H9 (cell line): ENCODE measurements at regions not wholly inside any gene's neighbourhood (a gene's known extent, or its start where the extent isn't known, plus 50 kb on each side); places are given as distances from the start of the nearest gene placed in this dataset.

ENCODE experiments used
- DNase-seq: peaks from one replicate; pipeline ENCODE4 v3.0.0-alpha.2; 2017
- H2AFZ ChIP-seq: one replicate; pipeline ENCODE4 v1.6.1; 2013; ENCODE audit warnings: mild to moderate bottlenecking, low read length, control low read depth, moderate library complexity
- H2AK5ac ChIP-seq: 2 replicates; pipeline ENCODE4 v1.6.1; 2013; ENCODE audit warnings: low read length, control low read depth, mixed read lengths; ENCODE audit not compliant: insufficient read length
- H2BK120ac ChIP-seq: one replicate; pipeline ENCODE4 v1.6.1; 2013; ENCODE audit warnings: low read depth, mild to moderate bottlenecking, low read length, control low read depth, inconsistent platforms; ENCODE audit not compliant: poor library complexity, severe bottlenecking
- H2BK12ac ChIP-seq: 2 replicates; pipeline ENCODE4 v1.6.1; 2013; ENCODE audit warnings: low read length, control low read depth, mixed read lengths, low read depth; ENCODE audit not compliant: insufficient read length
- H2BK15ac ChIP-seq: 2 replicates; pipeline ENCODE4 v1.6.1; 2013; ENCODE audit warnings: low read depth, low read length, control low read depth
- H2BK20ac ChIP-seq: one replicate; pipeline ENCODE4 v1.6.1; 2013; ENCODE audit warnings: low read depth, mild to moderate bottlenecking, low read length, control low read depth, inconsistent platforms; ENCODE audit not compliant: poor library complexity, severe bottlenecking
- H2BK5ac ChIP-seq: 2 replicates; pipeline ENCODE4 v1.6.1; 2013; ENCODE audit warnings: low read length, control low read depth, mixed read lengths; ENCODE audit not compliant: insufficient read length
- H3K14ac ChIP-seq: 2 replicates; pipeline ENCODE4 v1.6.1; 2013; ENCODE audit warnings: low read length, control low read depth; ENCODE audit not compliant: insufficient read depth
- H3K18ac ChIP-seq: 2 replicates; pipeline ENCODE4 v1.6.1; 2013; ENCODE audit warnings: low read depth, mild to moderate bottlenecking, mixed read lengths, low read length, control low read depth; ENCODE audit not compliant: insufficient read length
- H3K23ac ChIP-seq: 2 replicates; pipeline ENCODE4 v1.6.1; 2013; ENCODE audit warnings: low read length, control low read depth, mixed read lengths, low read depth; ENCODE audit not compliant: insufficient read length
- H3K23me2 ChIP-seq: 2 replicates; pipeline ENCODE4 v1.6.1; 2013; ENCODE audit warnings: low read depth, mild to moderate bottlenecking, mixed read lengths, low read length, control low read depth; ENCODE audit not compliant: insufficient read length, poor library complexity, severe bottlenecking
- H3K27ac ChIP-seq: 2 replicates; pipeline ENCODE4 v1.5.1; 2013; ENCODE audit warnings: low read length, control low read depth, mixed read lengths, low read depth; ENCODE audit not compliant: insufficient read length
- H3K27me3 ChIP-seq: 2 replicates; pipeline ENCODE4 v1.6.1; 2013; ENCODE audit warnings: low read length, control low read depth, inconsistent platforms; ENCODE audit not compliant: insufficient read depth
- H3K4ac ChIP-seq: 2 replicates; pipeline ENCODE4 v1.6.1; 2013; ENCODE audit warnings: low read depth, mild to moderate bottlenecking, control low read depth, inconsistent platforms, low read length, moderate library complexity
- H3K4me1 ChIP-seq: 2 replicates; pipeline ENCODE4 v1.6.1; 2013; ENCODE audit warnings: low read length, control low read depth, inconsistent platforms; ENCODE audit not compliant: insufficient read depth
- H3K4me2 ChIP-seq: 2 replicates; pipeline ENCODE4 v1.6.1; 2013; ENCODE audit warnings: low read length, control low read depth, mixed read lengths; ENCODE audit not compliant: insufficient read length, insufficient read depth
- H3K56ac ChIP-seq: 2 replicates; pipeline ENCODE4 v1.6.1; 2013; ENCODE audit warnings: low read depth, mild to moderate bottlenecking, mixed read lengths, low read length, control low read depth; ENCODE audit not compliant: insufficient read length
- H3K79me1 ChIP-seq: 2 replicates; pipeline ENCODE4 v1.6.1; 2013; ENCODE audit warnings: low read depth, mild to moderate bottlenecking, moderate library complexity, low read length, control low read depth, inconsistent platforms; ENCODE audit not compliant: insufficient read depth, poor library complexity, severe bottlenecking
- H3K79me2 ChIP-seq: 2 replicates; pipeline ENCODE4 v1.6.1; 2013; ENCODE audit warnings: low read length, control low read depth, inconsistent platforms; ENCODE audit not compliant: insufficient read depth
- H3K9ac ChIP-seq: 2 replicates; pipeline ENCODE4 v1.6.1; 2013; ENCODE audit warnings: low read length, control low read depth, mixed read lengths; ENCODE audit not compliant: insufficient read length; ENCODE audit errors: extremely low read depth
- H3K9me3 ChIP-seq: one replicate; pipeline ENCODE4 v1.6.1; 2013; ENCODE audit warnings: low read depth, low read length, inconsistent platforms; ENCODE audit not compliant: control insufficient read depth
- H3T11ph ChIP-seq: one replicate; pipeline ENCODE4 v1.6.1; 2013; ENCODE audit warnings: mild to moderate bottlenecking, low read length, control low read depth, inconsistent platforms
- H4K20me1 ChIP-seq: one replicate; pipeline ENCODE4 v1.6.1; 2013; ENCODE audit not compliant: control insufficient read depth, insufficient read length, insufficient read depth
- H4K5ac ChIP-seq: 2 replicates; pipeline ENCODE4 v1.6.1; 2013; ENCODE audit warnings: low read depth, mild to moderate bottlenecking, mixed read lengths, low read length, control low read depth; ENCODE audit not compliant: insufficient read length
- H4K8ac ChIP-seq: replicated peaks from 2 replicates; pipeline ENCODE4 v1.6.1; 2013; ENCODE audit warnings: low read length, control low read depth, mixed read lengths, low read depth; ENCODE audit not compliant: insufficient read length
- H4K91ac ChIP-seq: 2 replicates; pipeline ENCODE4 v1.6.1; 2013; ENCODE audit warnings: low read depth, mild to moderate bottlenecking, moderate library complexity, mixed read lengths, low read length, control low read depth; ENCODE audit not compliant: insufficient read length
- H3K27ac Mint-ChIP-seq, 3 experiments: 2 replicates in 2 of 3; 3 replicates in 1 of 3; pipeline ENCODE4 v1.8.0; 2020 to 2021; ENCODE audit warnings: mixed read lengths in 3 of 3, mild to moderate bottlenecking in 1 of 3, moderate library complexity in 1 of 3
- H3K27me3 Mint-ChIP-seq: 2 replicates; pipeline ENCODE4 v1.8.0; 2021; ENCODE audit warnings: low read depth, mild to moderate bottlenecking, moderate library complexity, mixed read lengths
- H3K36me3 Mint-ChIP-seq, 3 experiments: 2 replicates in 2 of 3; 3 replicates in 1 of 3; pipeline ENCODE4 v1.8.0; 2020 to 2021; ENCODE audit warnings: low read depth in 3 of 3, mixed read lengths in 3 of 3; ENCODE audit not compliant: insufficient read depth in 1 of 3
- H3K4me1 Mint-ChIP-seq, 2 experiments: 2 replicates each; pipeline ENCODE4 v1.8.0; 2020; ENCODE audit warnings: mixed read lengths in 2 of 2
- H3K4me3 Mint-ChIP-seq, 2 experiments: 2 replicates in 1 of 2; 3 replicates in 1 of 2; pipeline ENCODE4 v1.8.0; 2020 to 2021; ENCODE audit warnings: mild to moderate bottlenecking in 2 of 2, mixed read lengths in 2 of 2, moderate library complexity in 1 of 2
- H3K9me3 Mint-ChIP-seq, 2 experiments: 2 replicates in 1 of 2; 3 replicates in 1 of 2; pipeline ENCODE4 v1.8.0; 2020; ENCODE audit warnings: mild to moderate bottlenecking in 2 of 2, mixed read lengths in 2 of 2, moderate library complexity in 1 of 2
- CTCF ChIP-seq: fragments of 200-600 bp; sonication (generic); conservative IDR thresholded peaks from 3 replicates; pipeline ENCODE4 v1.8.0; 2021; ENCODE audit warnings: antibody characterized with exemption, mild to moderate bottlenecking
- WGBS: extraction: QIAGEN DNeasy Blood & Tissue Kit; methylation state at CpG from one replicate; pipeline ENCODE4 v1.1.7; 2013; ENCODE audit warnings: missing lambda C conversion rate, low lambda C conversion rate, mixed read lengths; ENCODE audit not compliant: insufficient read length; ENCODE audit errors: extremely low coverage; 5-methylcytosine and 5-hydroxymethylcytosine counted together

- Histone ChIP-seq H3K27ac (no peak overlapping the region), H3K9ac (no peak overlapping the region), H4K20me1 (no peaks in the 10 kb centered on the region), H3K9me3 (no peaks in the 10 kb centered on the region), H2AK5ac (no peak overlapping the region), H3K56ac (no peak overlapping the region), H2BK15ac (no peak overlapping the region), H3K27me3 (no peaks in the 10 kb centered on the region), H3K79me2 (no peaks in the 10 kb centered on the region), H4K91ac (no peak overlapping the region), H2BK12ac (no peak overlapping the region), H3K23ac (no peak overlapping the region), H3K4ac (no peak overlapping the region), H3T11ph (no peak overlapping the region), H2BK120ac (no peak overlapping the region), H2BK5ac (no peak overlapping the region), H2BK20ac (no peak overlapping the region), H4K5ac (no peak overlapping the region), H3K14ac (no peak overlapping the region), H3K4me1 (no peaks in the 10 kb centered on the region), H4K8ac (no peak overlapping the region), H2AFZ (no peak overlapping the region), H3K18ac (no peak overlapping the region), H3K23me2 (no peaks in the 10 kb centered on the region), H3K79me1 (no peaks in the 10 kb centered on the region), H3K4me2 (no peak overlapping the region)
- H3K36me3 Mint-ChIP-seq: peaks cover 0 to 4% (median 2%) of the 10 kb centered on the region in 3 experiments; a peak in 1 of 7 replicates
- H3K27ac Mint-ChIP-seq: peak overlapping the region in 1 of 3 experiments; percentile 27; a peak in 1 of 7 replicates
- H3K9me3 Mint-ChIP-seq: peaks cover 3 to 16% of the 10 kb centered on the region in 2 experiments; a peak in 3 of 5 replicates
- no peak overlapping the region for H3K4me3 Mint-ChIP-seq
- WGBS: no CpG with 5 or more reads among the region's 9 CpGs
- H3K27me3 Mint-ChIP-seq: no peaks in the 10 kb centered on the region; the same call in 1 of the 2 replicates
- DNase-seq: no peak
- H3K4me1 Mint-ChIP-seq: peaks cover 3 to 5% of the 10 kb centered on the region in 2 experiments
- no peak for TF ChIP-seq CTCF
Observed at GRCh38 chr3:153767601-153768560, 353.3 kb upstream of the ARHGEF26 start.
